Neural cell (in vitro differentiated cells): ENCODE measurements at regions not wholly inside any gene's neighbourhood (a gene's known extent, or its start where the extent isn't known, plus 50 kb on each side); places are given as distances from the start of the nearest gene placed in this dataset.

Experiments
- H2AFZ ChIP-seq: fragments of 200-600, 300-800 bp; sonication (generic), shearing (Covaris generic); 2 replicates; pipeline ENCODE4 v1.6.0; 2014; ENCODE audit warnings: low read depth, mild to moderate bottlenecking, antibody characterized with exemption, low read length, moderate library complexity
- H3F3A ChIP-seq: fragments of 200-600 bp; shearing (Covaris generic); 2 replicates; pipeline ENCODE4 v1.6.1; 2016; ENCODE audit warnings: mild to moderate bottlenecking, moderate library complexity, mixed read lengths, antibody characterized with exemption, low read length; ENCODE audit not compliant: insufficient read depth, poor library complexity, severe bottlenecking
- H3K27ac ChIP-seq: fragments of 200-600, 300-800 bp; sonication (generic), shearing (Covaris generic); 2 replicates; pipeline ENCODE4 v1.5.1; 2014; ENCODE audit warnings: mild to moderate bottlenecking, low read length, moderate library complexity
- H3K27me3 ChIP-seq: fragments of 300-800, 200-600 bp; sonication (generic), shearing (Covaris generic); 2 replicates; pipeline ENCODE4 v1.6.0; 2014; ENCODE audit warnings: mild to moderate bottlenecking, low read depth, low read length, moderate library complexity; ENCODE audit not compliant: insufficient read depth
- H3K36me3 ChIP-seq: fragments of 300-800, 200-600 bp; sonication (generic), shearing (Covaris generic); 2 replicates; pipeline ENCODE4 v1.5.1; 2014; ENCODE audit warnings: mild to moderate bottlenecking, antibody characterized with exemption, low read length, moderate library complexity; ENCODE audit not compliant: insufficient read depth
- H3K4me2 ChIP-seq: fragments of 300-800, 200-600 bp; sonication (generic), shearing (Covaris generic); 2 replicates; pipeline ENCODE4 v1.6.0; 2014; ENCODE audit warnings: mild to moderate bottlenecking, low read length
- H3K4me3 ChIP-seq: fragments of 300-800, 200-600 bp; sonication (generic), shearing (Covaris generic); 2 replicates; pipeline ENCODE4 v1.5.1; 2014; ENCODE audit warnings: mild to moderate bottlenecking, low read length, moderate library complexity
- H3K79me2 ChIP-seq: fragments of 200-600 bp; shearing (Covaris generic); replicated peaks from 2 replicates; pipeline ENCODE4 v1.6.0; 2014; ENCODE audit warnings: mild to moderate bottlenecking, low read length, moderate library complexity; ENCODE audit not compliant: insufficient read depth
- H3K9ac ChIP-seq: fragments of 300-800, 200-600 bp; sonication (generic), shearing (Covaris generic); 2 replicates; pipeline ENCODE4 v1.6.1; 2016; ENCODE audit warnings: mild to moderate bottlenecking, low read length, mixed read lengths
- H3K9me2 ChIP-seq: fragments of 200-600 bp; shearing (Covaris generic); 2 replicates; pipeline ENCODE4 v1.6.1; 2016; ENCODE audit warnings: mild to moderate bottlenecking, low read length, mixed read lengths; ENCODE audit not compliant: insufficient read depth
- H3K9me3 ChIP-seq: fragments of 200-600, 300-800 bp; sonication (generic), shearing (Covaris generic); 2 replicates; pipeline ENCODE4 v1.6.1; 2016; ENCODE audit warnings: mild to moderate bottlenecking, mixed run types, low read length, moderate library complexity, mixed read lengths
- H4K20me1 ChIP-seq: fragments of 200-600 bp; shearing (Covaris generic); 2 replicates; pipeline ENCODE4 v1.6.1; 2016; ENCODE audit warnings: mild to moderate bottlenecking, mixed run types; ENCODE audit not compliant: insufficient read depth
- CTCF ChIP-seq: fragments of 450-650 bp; IDR thresholded peaks from 2 replicates; pipeline ENCODE4 v1.5.1; 2014; ENCODE audit warnings: antibody characterized with exemption, mild to moderate bottlenecking, moderate library complexity; ENCODE audit not compliant: poor library complexity, severe bottlenecking
- EP300 ChIP-seq: fragments of 450-650 bp; conservative IDR thresholded peaks from 2 replicates; pipeline ENCODE4 v1.6.1; 2014; ENCODE audit warnings: antibody characterized with exemption, mild to moderate bottlenecking, moderate library complexity; ENCODE audit not compliant: poor library complexity, severe bottlenecking
- EZH2 ChIP-seq: fragments of 200-600, 300-800 bp; shearing (Covaris generic), sonication (generic); IDR thresholded peaks from 2 replicates; pipeline ENCODE4 v1.6.1; 2014; ENCODE audit warnings: antibody characterized with exemption, low read length, borderline replicate concordance, mild to moderate bottlenecking; ENCODE audit not compliant: insufficient read depth, poor library complexity, severe bottlenecking
- MXI1 ChIP-seq: fragments of 450-650 bp; conservative IDR thresholded peaks from 2 replicates; pipeline ENCODE4 v1.6.1; 2014; ENCODE audit warnings: antibody characterized with exemption, mild to moderate bottlenecking; ENCODE audit not compliant: poor library complexity, severe bottlenecking
- POLR2AphosphoS5 ChIP-seq: IDR thresholded peaks from 2 replicates; pipeline ENCODE4 v1.6.1; 2012
- RAD21 ChIP-seq: fragments of 450-650 bp; conservative IDR thresholded peaks from 2 replicates; pipeline ENCODE4 v1.6.1; 2014; ENCODE audit warnings: antibody characterized with exemption, mild to moderate bottlenecking, moderate library complexity
- REST ChIP-seq: IDR thresholded peaks from 2 replicates; pipeline ENCODE4 v1.6.1; 2012; ENCODE audit warnings: borderline replicate concordance
- SMC3 ChIP-seq: fragments of 450-650 bp; conservative IDR thresholded peaks from 2 replicates; pipeline ENCODE4 v1.6.1; 2014; ENCODE audit warnings: antibody characterized with exemption, mild to moderate bottlenecking, moderate library complexity; ENCODE audit not compliant: poor library complexity
- TAF1 ChIP-seq: IDR thresholded peaks from 2 replicates; pipeline ENCODE4 v1.6.1; 2012; ENCODE audit warnings: low read depth

- Histone ChIP-seq H3K27me3 (no peaks in the 10 kb centered on the region), H3K9ac (no peak overlapping the region), H3F3A (no peaks in the 10 kb centered on the region), H3K36me3 (no peaks in the 10 kb centered on the region), H2AFZ (no peak overlapping the region), H3K4me3 (no peak overlapping the region), H4K20me1 (no peaks in the 10 kb centered on the region), H3K4me2 (no peak overlapping the region), H3K79me2 (no peaks in the 10 kb centered on the region), H3K27ac (no peak overlapping the region), H3K9me3 (no peaks in the 10 kb centered on the region), H3K9me2 (no peaks in the 10 kb centered on the region)
- TF ChIP-seq SMC3 (no peak), POLR2AphosphoS5 (no peak), CTCF (no peak), MXI1 (no peak), EP300 (no peak), TAF1 (no peak), EZH2 (no peak), RAD21 (no peak), REST (no peak)
These were observed 385.6 kb downstream of the SHQ1 start for GRCh38 chr3:72462595-72463011.

- Histone ChIP-seq H2AFZ (no peak overlapping the region), H3K4me3 (no peak overlapping the region), H3K27me3 (no peaks in the 10 kb centered on the region), H3K27ac (no peak overlapping the region), H3K9me3 (no peaks in the 10 kb centered on the region), H3F3A (no peaks in the 10 kb centered on the region), H3K79me2 (no peaks in the 10 kb centered on the region), H3K9me2 (no peaks in the 10 kb centered on the region), H4K20me1 (no peaks in the 10 kb centered on the region), H3K4me2 (no peak overlapping the region), H3K9ac (no peak overlapping the region), H3K36me3 (no peaks in the 10 kb centered on the region)
- TF ChIP-seq EP300 (no peak), MXI1 (no peak), CTCF (no peak), REST (no peak), TAF1 (no peak), SMC3 (no peak)
These were observed 386.5 kb downstream of the SHQ1 start for GRCh38 chr3:72461787-72462186.
